IMR-90 (cell line): ENCODE measurements at regions not wholly inside any gene's neighbourhood (a gene's known extent, or its start where the extent isn't known, plus 50 kb on each side); places are given as distances from the start of the nearest gene placed in this dataset.

Source experiments
- CTCF ChIP-seq: conservative IDR thresholded peaks from 2 replicates; pipeline ENCODE4 v1.5.1; 2012; ENCODE audit warnings: mild to moderate bottlenecking, low read depth, low read length, improper control_type of control experiment
- POLR2A ChIP-seq: IDR thresholded peaks from 2 replicates; pipeline ENCODE4 v1.6.1; 2012; ENCODE audit warnings: mild to moderate bottlenecking, low read depth, low read length

- no peak for TF ChIP-seq CTCF
- no peak for TF ChIP-seq POLR2A
These were observed 769.8 kb downstream of the METTL15 start for GRCh38 chr11:28878025-28878424.
